ENCODE measurements at regions not wholly inside any gene's neighbourhood (a gene's known extent, or its start where the extent isn't known, plus 50 kb on each side); places are given as distances from the start of the nearest gene placed in this dataset.
A peak's percentile ranks its signal among the peaks of the same experiment; 100 is the strongest.

DNA sequence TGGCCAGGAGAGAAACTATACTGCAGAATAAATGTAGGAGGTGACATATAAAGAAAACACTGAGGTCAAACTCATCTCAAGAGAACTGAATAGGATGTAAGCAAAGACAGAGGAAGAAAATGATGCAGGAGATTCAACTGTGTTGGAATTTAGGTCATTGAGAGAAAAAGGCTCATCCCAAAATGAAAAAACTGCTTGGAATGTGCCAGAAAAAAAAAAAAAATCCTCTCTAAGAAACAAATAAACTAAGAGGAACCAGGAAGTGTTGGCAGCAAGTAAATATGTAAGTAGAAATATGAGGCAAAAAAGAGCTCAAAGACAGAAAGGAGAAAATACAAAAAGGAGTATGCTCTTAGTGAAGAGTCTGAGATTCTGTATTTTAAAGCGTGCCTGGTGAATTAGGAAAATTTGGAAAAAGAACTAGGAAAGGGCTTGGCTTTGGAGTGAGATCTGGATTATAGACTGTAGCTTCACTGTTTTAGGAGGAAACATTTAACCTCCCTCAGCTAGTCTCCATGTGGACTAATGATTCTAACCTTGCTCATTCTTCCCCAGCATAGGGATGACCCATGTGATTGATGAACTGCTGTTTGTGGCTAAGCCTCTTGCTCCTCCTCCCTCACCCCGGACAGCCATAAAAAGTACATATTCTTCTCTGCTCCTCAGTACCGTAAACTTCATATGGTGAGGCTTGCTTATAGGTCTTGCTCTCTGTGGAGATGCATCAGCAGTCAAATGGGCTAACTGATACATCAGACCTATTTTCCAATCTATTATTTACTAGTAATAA lies 185.6 kb upstream of the POU5F2 start:
- H3K4me3 ChIP-seq (ENCODE audit: low read length): peak overlapping the region; percentile 42

DNA sequence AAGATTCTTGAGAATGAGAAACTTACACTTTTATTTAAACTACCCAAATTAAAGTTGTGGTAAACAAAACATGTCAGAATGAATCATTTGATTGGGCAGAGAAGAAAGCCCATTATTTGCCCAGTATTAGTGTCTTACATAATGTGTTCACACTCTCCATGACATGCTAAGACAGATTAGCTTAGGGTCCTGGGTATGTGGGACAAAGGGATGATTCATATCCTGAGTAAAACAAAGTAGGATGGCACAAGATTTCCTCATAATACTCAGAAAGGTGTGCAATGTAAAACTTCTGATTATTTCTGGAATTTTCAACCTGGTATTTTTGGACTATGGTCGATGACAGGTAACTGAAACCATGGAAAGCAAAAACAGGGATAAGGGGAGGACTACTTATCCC lies 183.9 kb upstream of the POU5F2 start:
- H3K4me1 ChIP-seq (ENCODE audit: control insufficient read depth, insufficient read depth, low read length): peaks cover 31% of the 10 kb centered on the region
- no peak overlapping the region for H3K4me3 ChIP-seq (ENCODE audit: low read length)
- H3K27me3 ChIP-seq (replicated peaks; ENCODE audit: control insufficient read depth, insufficient read depth, low read length): no peaks in the 10 kb centered on the region
- H3K9me3 ChIP-seq (ENCODE audit: control insufficient read depth, low read length): no peaks in the 10 kb centered on the region
- no peak overlapping the region for H3K9ac ChIP-seq (ENCODE audit: low read length)
- no peaks in the 10 kb centered on the region for H3K36me3 ChIP-seq (ENCODE audit: control insufficient read depth, insufficient read depth, low read length, severe bottlenecking)
- DNase-seq (ENCODE audit: low read depth): no peak

More for the DNA sequence above, 185.6 kb upstream of the POU5F2 start:
- no peaks in the 10 kb centered on the region for H3K36me3 ChIP-seq (ENCODE audit: control insufficient read depth, insufficient read depth, low read length, severe bottlenecking)
- H3K9ac ChIP-seq (ENCODE audit: low read length): peak overlapping the region; percentile 46
- peaks cover 31% of the 10 kb centered on the region for H3K4me1 ChIP-seq (ENCODE audit: control insufficient read depth, insufficient read depth, low read length)
- DNase-seq (ENCODE audit: low read depth): peak; percentile 21
- H3K9me3 ChIP-seq (ENCODE audit: control insufficient read depth, low read length): no peaks in the 10 kb centered on the region
- H3K27me3 ChIP-seq (replicated peaks; ENCODE audit: control insufficient read depth, insufficient read depth, low read length): no peaks in the 10 kb centered on the region

DNA sequence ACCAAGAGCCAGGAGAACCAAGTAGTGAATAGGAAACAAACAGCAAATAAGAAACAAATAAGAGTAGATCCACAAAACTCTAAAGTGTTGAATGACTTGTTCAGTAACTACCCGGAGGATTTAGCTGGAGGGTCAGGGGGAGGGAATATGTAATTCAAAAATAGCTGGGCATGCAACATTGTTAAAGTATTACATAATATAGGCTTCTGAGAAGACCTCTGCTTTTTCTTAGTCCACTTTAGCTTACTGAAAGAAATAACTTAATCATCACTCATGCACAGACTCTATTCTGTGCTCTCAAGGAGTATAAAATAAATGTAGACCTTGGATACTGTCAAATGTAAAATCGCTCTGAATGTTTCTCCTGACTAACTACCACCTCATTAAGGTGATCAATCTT lies 183.2 kb upstream of the POU5F2 start:
- Histone ChIP-seq H3K27me3 (replicated peaks; ENCODE audit: control insufficient read depth, insufficient read depth, low read length) (no peaks in the 10 kb centered on the region), H3K4me3 (ENCODE audit: low read length) (no peak overlapping the region), H3K9ac (ENCODE audit: low read length) (no peak overlapping the region), H3K9me3 (ENCODE audit: control insufficient read depth, low read length) (no peaks in the 10 kb centered on the region), H3K4me1 (ENCODE audit: control insufficient read depth, insufficient read depth, low read length) (peaks cover 31% of the 10 kb centered on the region), H3K36me3 (ENCODE audit: control insufficient read depth, insufficient read depth, low read length, severe bottlenecking) (no peaks in the 10 kb centered on the region)
- DNase-seq (ENCODE audit: low read depth): peak; percentile 36

DNA sequence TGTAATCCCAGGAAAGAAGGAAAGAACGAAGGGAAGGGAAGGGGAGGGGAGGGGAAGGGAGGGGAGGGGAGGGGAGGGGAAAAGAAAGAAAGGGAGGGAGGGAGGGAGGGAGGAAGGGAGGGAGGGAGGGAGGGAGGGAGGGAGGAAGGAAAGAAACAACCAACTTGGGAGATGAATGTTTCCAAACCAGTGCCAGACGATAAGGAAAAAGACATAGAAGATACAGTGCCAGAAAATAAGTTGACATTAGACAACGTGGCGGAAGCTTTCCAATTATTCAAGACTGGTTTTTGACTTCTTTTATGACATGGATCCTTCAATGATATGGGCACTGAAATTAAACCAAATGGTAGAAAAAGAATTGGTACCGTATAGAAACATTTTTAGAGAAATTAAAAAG lies 181.2 kb upstream of the POU5F2 start:
- no peak overlapping the region for H3K9ac ChIP-seq (ENCODE audit: low read length)
- H3K4me3 ChIP-seq (ENCODE audit: low read length): no peak overlapping the region
- no peaks in the 10 kb centered on the region for H3K36me3 ChIP-seq (ENCODE audit: control insufficient read depth, insufficient read depth, low read length, severe bottlenecking)
- no peaks in the 10 kb centered on the region for H3K27me3 ChIP-seq (replicated peaks; ENCODE audit: control insufficient read depth, insufficient read depth, low read length)
- peaks cover 22% of the 10 kb centered on the region for H3K4me1 ChIP-seq (ENCODE audit: control insufficient read depth, insufficient read depth, low read length)
- no peaks in the 10 kb centered on the region for H3K9me3 ChIP-seq (ENCODE audit: control insufficient read depth, low read length)
- no peak for DNase-seq (ENCODE audit: low read depth)

DNA sequence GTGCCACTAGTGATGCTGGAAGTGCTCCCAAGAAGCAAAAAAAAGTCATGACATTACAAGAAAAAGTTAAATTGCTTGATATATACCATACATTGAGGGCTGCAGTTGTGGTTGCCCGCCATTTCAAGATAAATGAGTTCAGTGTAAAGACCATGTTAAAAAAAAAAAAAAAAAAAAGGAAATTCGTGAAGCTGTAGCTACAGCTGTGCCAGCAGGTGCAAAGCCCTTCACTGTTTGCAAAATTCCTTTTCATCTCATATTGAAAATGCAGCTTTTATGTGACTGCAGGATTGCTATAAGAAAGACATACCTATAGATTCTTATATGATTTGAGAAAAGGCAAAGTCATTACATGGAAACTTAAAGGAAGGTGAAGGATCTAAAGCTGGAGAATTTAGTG lies 179.6 kb upstream of the POU5F2 start:
- no peak overlapping the region for H3K9ac ChIP-seq (ENCODE audit: low read length)
- no peaks in the 10 kb centered on the region for H3K27me3 ChIP-seq (replicated peaks; ENCODE audit: control insufficient read depth, insufficient read depth, low read length)
- H3K4me1 ChIP-seq (ENCODE audit: control insufficient read depth, insufficient read depth, low read length): peaks cover 10% of the 10 kb centered on the region
- H3K9me3 ChIP-seq (ENCODE audit: control insufficient read depth, low read length): no peaks in the 10 kb centered on the region
- no peaks in the 10 kb centered on the region for H3K36me3 ChIP-seq (ENCODE audit: control insufficient read depth, insufficient read depth, low read length, severe bottlenecking)
- H3K4me3 ChIP-seq (ENCODE audit: low read length): no peak overlapping the region
- DNase-seq (ENCODE audit: low read depth): no peak

DNA sequence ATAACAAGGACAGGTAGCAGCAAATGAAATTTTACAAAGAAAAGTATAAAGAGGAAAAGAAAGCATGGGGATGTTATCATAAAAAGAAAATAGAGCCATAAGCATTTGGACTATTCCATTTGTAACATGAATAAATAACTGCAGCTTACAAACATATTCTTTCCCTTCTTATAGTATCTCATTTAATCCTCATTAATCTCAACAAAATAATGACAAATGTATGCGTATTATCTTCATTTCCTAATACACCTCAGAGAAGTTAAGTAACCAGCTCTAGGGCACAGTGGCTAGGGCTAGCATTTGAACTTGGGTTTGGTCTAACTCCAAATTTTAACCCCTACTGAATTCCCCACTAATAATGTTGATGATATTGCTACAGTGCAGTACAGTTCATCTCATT lies 175.5 kb upstream of the POU5F2 start:
- Histone ChIP-seq H3K9ac (ENCODE audit: low read length) (no peak overlapping the region), H3K4me3 (ENCODE audit: low read length) (no peak overlapping the region), H3K27me3 (replicated peaks; ENCODE audit: control insufficient read depth, insufficient read depth, low read length) (no peaks in the 10 kb centered on the region), H3K36me3 (ENCODE audit: control insufficient read depth, insufficient read depth, low read length, severe bottlenecking) (no peaks in the 10 kb centered on the region), H3K9me3 (ENCODE audit: control insufficient read depth, low read length) (no peaks in the 10 kb centered on the region), H3K4me1 (ENCODE audit: control insufficient read depth, insufficient read depth, low read length) (no peaks in the 10 kb centered on the region)
- DNase-seq (ENCODE audit: low read depth): no peak

DNA sequence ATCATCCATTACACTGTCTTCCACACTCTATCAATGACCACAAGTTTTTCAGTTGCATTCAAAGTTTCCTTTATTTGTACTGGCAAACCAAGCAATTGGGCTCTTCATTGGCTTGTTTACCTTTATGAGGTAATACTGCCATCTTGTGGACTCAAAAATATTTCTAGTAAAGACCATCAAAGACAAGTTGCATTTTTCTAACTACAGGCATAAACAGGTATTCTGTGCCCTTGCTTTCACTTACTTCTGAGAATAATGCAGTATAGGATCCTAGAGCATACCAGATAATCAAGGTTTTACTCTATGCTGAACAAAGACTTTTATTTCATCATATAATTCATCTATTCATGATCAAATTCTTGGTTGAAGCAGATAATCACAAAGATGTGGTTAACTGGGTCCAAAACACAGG lies 173.7 kb upstream of the POU5F2 start:
- DNase-seq (ENCODE audit: low read depth): peak; percentile 71
- Histone ChIP-seq H3K36me3 (ENCODE audit: control insufficient read depth, insufficient read depth, low read length, severe bottlenecking) (no peaks in the 10 kb centered on the region), H3K27me3 (replicated peaks; ENCODE audit: control insufficient read depth, insufficient read depth, low read length) (no peaks in the 10 kb centered on the region), H3K4me1 (ENCODE audit: control insufficient read depth, insufficient read depth, low read length) (no peaks in the 10 kb centered on the region), H3K9me3 (ENCODE audit: control insufficient read depth, low read length) (no peaks in the 10 kb centered on the region), H3K9ac (ENCODE audit: low read length) (no peak overlapping the region), H3K4me3 (ENCODE audit: low read length) (no peak overlapping the region)

DNA sequence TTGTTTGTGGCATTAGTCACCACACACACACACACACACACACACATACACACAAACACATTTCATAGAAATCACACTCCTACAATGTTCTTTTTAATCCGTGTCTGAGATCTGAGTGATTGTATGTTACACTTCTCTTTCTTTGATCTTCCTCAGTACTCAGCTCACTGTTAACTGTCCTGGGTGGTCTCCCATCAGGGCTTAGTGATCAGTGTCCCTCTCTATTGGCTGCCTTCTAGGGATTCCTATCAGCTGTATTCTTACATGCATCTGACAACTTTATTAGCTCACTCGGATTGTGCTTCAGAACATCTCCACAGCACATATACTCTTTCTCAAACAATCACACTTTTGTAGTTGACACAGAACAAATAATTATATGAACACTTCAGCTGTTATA lies 170.2 kb upstream of the POU5F2 start:
- H3K9me3 ChIP-seq (ENCODE audit: control insufficient read depth, low read length): no peaks in the 10 kb centered on the region
- H3K4me3 ChIP-seq (ENCODE audit: low read length): no peak overlapping the region
- H3K4me1 ChIP-seq (ENCODE audit: control insufficient read depth, insufficient read depth, low read length): no peaks in the 10 kb centered on the region
- H3K27me3 ChIP-seq (replicated peaks; ENCODE audit: control insufficient read depth, insufficient read depth, low read length): no peaks in the 10 kb centered on the region
- no peak for DNase-seq (ENCODE audit: low read depth)
- no peaks in the 10 kb centered on the region for H3K36me3 ChIP-seq (ENCODE audit: control insufficient read depth, insufficient read depth, low read length, severe bottlenecking)
- no peak overlapping the region for H3K9ac ChIP-seq (ENCODE audit: low read length)

DNA sequence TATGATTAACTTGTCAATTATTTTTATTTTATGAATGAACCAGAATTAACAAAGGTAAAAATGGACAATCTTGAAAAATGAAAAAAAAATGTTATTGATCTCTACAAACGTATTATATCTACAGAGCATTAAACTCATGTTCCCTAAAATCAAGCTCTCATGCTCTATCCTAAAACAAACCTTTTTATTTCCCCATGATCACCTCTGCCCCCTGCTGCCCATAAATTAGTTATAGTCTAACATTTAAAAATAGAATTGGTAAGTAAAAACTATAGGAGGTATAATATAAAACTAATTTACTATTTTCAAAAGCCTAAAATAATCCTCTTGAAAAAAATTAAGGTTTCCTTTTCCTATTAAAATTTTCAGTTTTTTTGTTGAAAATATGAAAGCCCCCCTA lies 168.0 kb upstream of the POU5F2 start:
- DNase-seq (ENCODE audit: low read depth): no peak
- H3K9ac ChIP-seq (ENCODE audit: low read length): no peak overlapping the region
- H3K4me3 ChIP-seq (ENCODE audit: low read length): no peak overlapping the region
- H3K36me3 ChIP-seq (ENCODE audit: control insufficient read depth, insufficient read depth, low read length, severe bottlenecking): no peaks in the 10 kb centered on the region
- H3K4me1 ChIP-seq (ENCODE audit: control insufficient read depth, insufficient read depth, low read length): no peaks in the 10 kb centered on the region
- no peaks in the 10 kb centered on the region for H3K27me3 ChIP-seq (replicated peaks; ENCODE audit: control insufficient read depth, insufficient read depth, low read length)
- H3K9me3 ChIP-seq (ENCODE audit: control insufficient read depth, low read length): no peaks in the 10 kb centered on the region

DNA sequence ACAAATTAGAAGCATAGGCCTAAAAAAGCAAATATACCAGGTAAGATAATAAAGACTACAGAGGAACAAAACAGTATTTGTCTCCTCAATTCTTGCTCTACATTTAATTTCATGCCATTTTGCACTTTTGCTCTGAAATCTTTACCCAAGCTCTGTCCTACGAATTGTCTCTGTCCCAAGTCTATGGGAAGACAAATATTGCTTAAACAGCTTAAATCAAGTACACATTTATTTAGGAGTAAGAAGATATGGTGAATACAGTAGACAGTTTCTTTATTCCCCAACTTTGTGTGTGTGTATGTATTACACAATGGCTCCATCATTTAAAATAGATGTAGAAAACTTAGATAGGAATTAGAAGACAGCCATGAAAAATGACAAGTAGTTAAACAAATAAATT lies 163.5 kb upstream of the POU5F2 start:
- no peaks in the 10 kb centered on the region for H3K4me1 ChIP-seq (ENCODE audit: control insufficient read depth, insufficient read depth, low read length)
- no peak overlapping the region for H3K4me3 ChIP-seq (ENCODE audit: low read length)
- no peaks in the 10 kb centered on the region for H3K36me3 ChIP-seq (ENCODE audit: control insufficient read depth, insufficient read depth, low read length, severe bottlenecking)
- no peak overlapping the region for H3K9ac ChIP-seq (ENCODE audit: low read length)
- no peak for DNase-seq (ENCODE audit: low read depth)
- no peaks in the 10 kb centered on the region for H3K9me3 ChIP-seq (ENCODE audit: control insufficient read depth, low read length)
- no peaks in the 10 kb centered on the region for H3K27me3 ChIP-seq (replicated peaks; ENCODE audit: control insufficient read depth, insufficient read depth, low read length)

DNA sequence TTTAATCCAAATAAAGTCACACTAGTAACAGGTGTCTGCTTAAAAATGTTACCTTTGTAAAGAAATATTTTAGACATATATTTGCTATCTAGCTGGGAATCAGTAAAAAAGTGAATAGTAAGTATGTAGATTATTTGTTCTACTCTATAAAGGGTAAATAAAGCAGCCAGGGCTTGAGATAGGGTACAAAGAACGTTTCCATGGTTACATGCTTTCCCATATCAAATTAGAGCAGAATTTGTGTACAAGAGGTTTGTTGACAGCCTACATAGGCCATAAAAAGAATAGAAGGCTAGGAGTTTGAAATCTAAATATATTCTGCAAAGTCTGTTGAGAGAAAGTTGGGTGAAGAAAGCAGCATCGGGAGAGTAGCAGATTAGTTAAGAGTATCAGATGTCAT lies 160.9 kb upstream of the POU5F2 start:
- H3K9ac ChIP-seq (ENCODE audit: low read length): no peak overlapping the region
- no peak for DNase-seq (ENCODE audit: low read depth)
- H3K9me3 ChIP-seq (ENCODE audit: control insufficient read depth, low read length): no peaks in the 10 kb centered on the region
- H3K4me3 ChIP-seq (ENCODE audit: low read length): no peak overlapping the region
- no peaks in the 10 kb centered on the region for H3K4me1 ChIP-seq (ENCODE audit: control insufficient read depth, insufficient read depth, low read length)
- H3K36me3 ChIP-seq (ENCODE audit: control insufficient read depth, insufficient read depth, low read length, severe bottlenecking): no peaks in the 10 kb centered on the region
- no peaks in the 10 kb centered on the region for H3K27me3 ChIP-seq (replicated peaks; ENCODE audit: control insufficient read depth, insufficient read depth, low read length)

DNA sequence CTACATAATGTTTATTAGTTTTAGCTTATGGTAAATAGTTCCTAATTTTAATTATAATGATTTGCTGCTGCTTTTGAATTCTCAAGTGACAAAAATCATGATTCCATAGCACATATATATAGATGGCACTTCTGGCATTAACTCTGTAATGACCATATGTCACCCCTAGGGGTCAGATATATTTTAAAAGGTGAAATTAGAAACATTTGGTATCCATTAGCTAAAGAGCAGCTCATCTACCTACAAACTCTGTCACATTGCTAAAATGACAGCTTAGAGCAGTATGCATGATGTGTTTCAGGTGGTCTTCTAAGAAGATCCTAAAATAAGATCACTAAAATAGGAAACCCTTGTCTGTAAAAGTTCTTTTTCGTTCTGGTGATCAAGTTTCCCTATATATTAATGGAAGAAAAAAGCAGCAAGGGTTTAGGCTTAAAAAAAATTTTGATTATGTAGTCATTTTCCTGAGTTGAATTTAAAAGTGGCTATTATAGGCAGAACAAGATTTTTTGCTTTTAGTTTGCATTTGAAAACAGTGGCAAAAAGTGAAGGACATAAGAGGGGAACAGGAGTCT lies 157.7 kb upstream of the POU5F2 start:
- H3K9ac ChIP-seq (ENCODE audit: low read length): no peak overlapping the region
- H3K36me3 ChIP-seq (ENCODE audit: control insufficient read depth, insufficient read depth, low read length, severe bottlenecking): no peaks in the 10 kb centered on the region
- no peaks in the 10 kb centered on the region for H3K9me3 ChIP-seq (ENCODE audit: control insufficient read depth, low read length)
- peak; percentile 8 for DNase-seq (ENCODE audit: low read depth)
- no peak overlapping the region for H3K4me3 ChIP-seq (ENCODE audit: low read length)
- H3K4me1 ChIP-seq (ENCODE audit: control insufficient read depth, insufficient read depth, low read length): no peaks in the 10 kb centered on the region
- H3K27me3 ChIP-seq (replicated peaks; ENCODE audit: control insufficient read depth, insufficient read depth, low read length): no peaks in the 10 kb centered on the region
